HEK293T (cell line): ENCODE measurements at regions not wholly inside any gene's neighbourhood (a gene's known extent, or its start where the extent isn't known, plus 50 kb on each side); places are given as distances from the start of the nearest gene placed in this dataset.

Experiments used
- ARNT ChIP-seq: fragments of 450-650 bp; IDR thresholded peaks from 2 replicates; pipeline ENCODE4 v1.6.1; 2017; ENCODE audit warnings: mild to moderate bottlenecking
- BHLHE40 ChIP-seq: fragments of 450-650 bp; IDR thresholded peaks from 2 replicates; pipeline ENCODE4 v1.6.1; 2016; ENCODE audit warnings: mild to moderate bottlenecking, moderate library complexity, borderline replicate concordance
- CTBP1 ChIP-seq: fragments of 450-650 bp; IDR thresholded peaks from 2 replicates; pipeline ENCODE4 v1.6.1; 2016; ENCODE audit warnings: borderline replicate concordance
- ELF4 ChIP-seq: fragments of 450-650 bp; IDR thresholded peaks from 2 replicates; pipeline ENCODE4 v1.6.1; 2017; ENCODE audit warnings: antibody characterized with exemption
- FOXA1 ChIP-seq: fragments of 450-650 bp; IDR thresholded peaks from 2 replicates; pipeline ENCODE4 v1.6.1; 2016; ENCODE audit warnings: mild to moderate bottlenecking
- FOXK2 ChIP-seq: fragments of 450-650 bp; IDR thresholded peaks from 2 replicates; pipeline ENCODE4 v1.6.1; 2016; ENCODE audit warnings: mild to moderate bottlenecking
- FOXM1 ChIP-seq: fragments of 450-650 bp; IDR thresholded peaks from 2 replicates; pipeline ENCODE4 v1.6.1; 2017; ENCODE audit warnings: mild to moderate bottlenecking, borderline replicate concordance
- HDGF ChIP-seq: fragments of 450-650 bp; IDR thresholded peaks from 2 replicates; pipeline ENCODE4 v1.6.1; 2017; ENCODE audit warnings: antibody characterized with exemption, borderline replicate concordance
- NFRKB ChIP-seq: fragments of 450-650 bp; IDR thresholded peaks from 2 replicates; pipeline ENCODE4 v1.6.1; 2016; ENCODE audit warnings: mild to moderate bottlenecking, moderate library complexity
- SP1 ChIP-seq: fragments of 450-650 bp; IDR thresholded peaks from 2 replicates; pipeline ENCODE4 v1.6.1; 2017
- SUZ12 ChIP-seq: fragments of 450-650 bp; IDR thresholded peaks from 2 replicates; pipeline ENCODE4 v1.6.1; 2016; ENCODE audit warnings: mild to moderate bottlenecking

DNA sequence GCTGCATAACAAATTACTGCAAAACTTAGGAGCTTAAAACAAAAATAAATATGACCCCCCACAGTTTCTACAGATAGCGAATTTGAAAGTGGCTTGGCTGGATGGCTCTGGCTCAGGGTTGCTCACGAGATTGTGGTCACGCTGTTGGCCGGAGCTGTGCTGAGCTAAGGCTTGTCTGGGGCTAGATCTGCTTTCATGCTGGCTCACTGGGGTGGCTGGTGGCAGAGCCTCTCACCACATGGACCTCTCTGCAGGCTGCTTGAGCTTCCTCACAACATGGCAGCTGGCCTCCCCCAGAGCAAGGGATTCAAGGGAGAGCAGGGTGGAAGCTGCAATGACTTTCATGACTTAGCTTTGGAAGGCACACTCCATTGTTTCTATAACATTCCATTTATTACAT lies 354.1 kb downstream of the SHQ1 start:
- TF ChIP-seq FOXM1: no peak
- TF ChIP-seq SUZ12: no peak
- TF ChIP-seq SP1: no peak
- no peak for TF ChIP-seq NFRKB
- no peak for TF ChIP-seq FOXK2
- TF ChIP-seq CTBP1: no peak
- no peak for TF ChIP-seq ARNT
- TF ChIP-seq BHLHE40: no peak
- TF ChIP-seq FOXA1: no peak
- TF ChIP-seq ELF4: no peak
- no peak for TF ChIP-seq HDGF
